ENCODE measurements at regions not wholly inside any gene's neighbourhood (a gene's known extent, or its start where the extent isn't known, plus 50 kb on each side); places are given as distances from the start of the nearest gene placed in this dataset.

DNA sequence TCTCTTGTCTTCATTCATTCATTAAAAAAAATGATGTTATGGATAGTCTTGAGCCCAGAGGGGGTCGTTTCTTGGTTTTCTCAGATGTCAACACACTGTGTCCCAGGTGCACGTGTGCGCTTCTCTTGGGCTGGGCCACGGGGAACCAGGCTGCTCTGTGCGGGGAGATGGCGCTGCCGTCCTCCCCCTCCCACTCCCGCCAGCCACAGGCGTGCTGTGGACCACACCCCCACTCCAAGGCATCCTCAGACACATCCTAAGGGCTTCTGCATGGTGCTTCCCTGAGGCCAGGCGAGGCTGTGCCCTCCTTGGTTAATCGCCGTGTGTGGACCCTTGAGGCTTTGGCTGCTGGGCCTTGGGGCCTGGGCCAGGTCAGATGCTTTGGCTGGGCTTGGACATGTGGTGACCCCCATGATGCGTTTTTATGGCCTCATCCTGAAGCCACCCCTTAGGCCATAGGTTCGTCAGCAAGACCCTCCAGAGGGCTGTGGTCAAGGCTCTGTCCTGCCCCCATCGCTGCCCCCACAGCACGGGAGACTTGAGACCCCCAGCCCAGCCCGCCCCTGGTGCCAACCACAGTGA is 245.7 kb upstream of the CIBAR2 start:
- TF ChIP-seq, protein P1, sequence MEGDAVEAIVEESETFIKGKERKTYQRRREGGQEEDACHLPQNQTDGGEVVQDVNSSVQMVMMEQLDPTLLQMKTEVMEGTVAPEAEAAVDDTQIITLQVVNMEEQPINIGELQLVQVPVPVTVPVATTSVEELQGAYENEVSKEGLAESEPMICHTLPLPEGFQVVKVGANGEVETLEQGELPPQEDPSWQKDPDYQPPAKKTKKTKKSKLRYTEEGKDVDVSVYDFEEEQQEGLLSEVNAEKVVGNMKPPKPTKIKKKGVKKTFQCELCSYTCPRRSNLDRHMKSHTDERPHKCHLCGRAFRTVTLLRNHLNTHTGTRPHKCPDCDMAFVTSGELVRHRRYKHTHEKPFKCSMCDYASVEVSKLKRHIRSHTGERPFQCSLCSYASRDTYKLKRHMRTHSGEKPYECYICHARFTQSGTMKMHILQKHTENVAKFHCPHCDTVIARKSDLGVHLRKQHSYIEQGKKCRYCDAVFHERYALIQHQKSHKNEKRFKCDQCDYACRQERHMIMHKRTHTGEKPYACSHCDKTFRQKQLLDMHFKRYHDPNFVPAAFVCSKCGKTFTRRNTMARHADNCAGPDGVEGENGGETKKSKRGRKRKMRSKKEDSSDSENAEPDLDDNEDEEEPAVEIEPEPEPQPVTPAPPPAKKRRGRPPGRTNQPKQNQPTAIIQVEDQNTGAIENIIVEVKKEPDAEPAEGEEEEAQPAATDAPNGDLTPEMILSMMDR (IDR thresholded peaks at IDR 0.05): no peak
- TF ChIP-seq POLR2A (IDR thresholded peaks at IDR 0.05): no peak
- peaks cover 0 to 4% of the 10 kb centered on the region in 2 donors for H3K4me1 ChIP-seq

DNA sequence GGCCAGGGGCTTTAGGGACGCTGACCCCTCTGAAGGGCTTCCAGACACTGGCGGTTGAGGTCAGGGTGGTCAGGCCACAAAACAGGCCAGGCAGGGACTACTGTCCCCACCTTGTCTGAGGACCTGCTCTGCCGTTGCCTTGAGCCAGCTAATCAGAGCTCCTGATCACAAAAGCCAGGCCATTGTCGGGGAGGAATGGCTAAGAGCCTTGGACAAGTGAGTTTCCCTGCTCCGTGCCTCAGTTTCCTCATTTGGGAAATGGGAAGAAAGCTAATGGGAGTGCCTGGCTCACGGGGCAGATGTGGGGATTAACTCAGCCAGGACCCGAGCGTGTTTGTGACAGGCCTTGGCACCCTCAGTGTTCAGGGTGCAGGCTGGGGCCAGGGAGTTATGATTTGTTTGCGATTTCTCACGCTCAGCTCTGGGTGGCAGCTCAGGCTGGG is 246.5 kb upstream of the CIBAR2 start:
- no peak overlapping the region for H3K4me3 ChIP-seq
- no peaks in the 10 kb centered on the region for H3K36me3 ChIP-seq
- H3K27ac ChIP-seq: no peak overlapping the region
- peaks cover 0 to 4% of the 10 kb centered on the region in 2 donors for H3K4me1 ChIP-seq
- DNase-seq: no peak
- TF ChIP-seq POLR2A (IDR thresholded peaks at IDR 0.05): no peak
- TF ChIP-seq, protein P1 (IDR thresholded peaks at IDR 0.05): no peak
- no peaks in the 10 kb centered on the region for H3K27me3 ChIP-seq
- H3K9me3 ChIP-seq: peaks cover 0 to 1% of the 10 kb centered on the region in 2 donors
- intact Hi-C loops (cut with DNase I; ENCODE audit: low total_unique reads): no loop called here

More for the DNA sequence above, 245.7 kb upstream of the CIBAR2 start:
- Histone ChIP-seq H3K9me3 (no peaks in the 10 kb centered on the region), H3K27me3 (no peaks in the 10 kb centered on the region), H3K36me3 (no peaks in the 10 kb centered on the region), H3K4me3 (no peak overlapping the region), H3K27ac (no peak overlapping the region)
- DNase-seq: no peak
- intact Hi-C loops (cut with DNase I; ENCODE audit: low total_unique reads): no loop called here

DNA sequence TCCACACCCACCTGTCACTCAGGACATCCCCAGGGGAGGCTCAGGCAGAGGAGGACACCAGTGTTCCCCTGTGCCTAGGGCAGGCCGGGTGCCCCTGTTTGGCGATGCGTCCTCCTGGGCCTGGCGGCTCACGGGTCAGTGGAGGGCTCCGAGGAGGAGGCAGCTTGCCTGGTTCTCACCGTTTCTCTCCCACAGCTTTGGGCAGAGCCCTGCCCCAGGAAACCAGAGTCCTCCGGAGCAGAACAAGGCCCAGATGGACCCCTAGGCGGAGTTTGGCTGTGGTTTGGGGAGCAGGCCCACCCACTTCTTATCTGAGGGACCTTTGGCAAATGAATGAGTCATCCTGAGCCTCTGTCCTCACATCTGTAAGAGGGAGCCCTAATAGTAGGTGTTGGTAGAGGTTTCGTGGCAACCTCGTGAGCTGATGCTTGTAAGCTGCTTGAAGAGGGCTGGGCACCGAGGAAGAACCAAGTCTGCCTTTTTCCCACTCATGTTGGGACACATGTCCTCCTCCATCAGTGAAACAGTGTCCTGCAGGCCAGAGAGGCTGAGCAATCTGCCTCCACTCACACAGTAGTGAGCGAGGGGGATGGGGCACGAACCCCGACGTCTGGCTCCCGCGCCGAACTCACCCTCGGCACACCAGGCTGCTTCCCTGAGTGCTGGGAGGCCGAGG is 247.0 kb upstream of the CIBAR2 start:
- TF ChIP-seq, protein P1 (IDR thresholded peaks at IDR 0.05): no peak
- TF ChIP-seq POLR2A (IDR thresholded peaks at IDR 0.05): no peak
- Histone ChIP-seq H3K36me3 (no peaks in the 10 kb centered on the region), H3K27me3 (no peaks in the 10 kb centered on the region), H3K4me3 (no peak overlapping the region), H3K4me1 (peaks cover 0 to 4% of the 10 kb centered on the region in 2 donors), H3K27ac (no peak overlapping the region), H3K9me3 (peaks cover 0 to 7% of the 10 kb centered on the region in 2 donors)
- DNase-seq: no peak
- intact Hi-C loops (cut with DNase I; ENCODE audit: low total_unique reads): no loop called here

DNA sequence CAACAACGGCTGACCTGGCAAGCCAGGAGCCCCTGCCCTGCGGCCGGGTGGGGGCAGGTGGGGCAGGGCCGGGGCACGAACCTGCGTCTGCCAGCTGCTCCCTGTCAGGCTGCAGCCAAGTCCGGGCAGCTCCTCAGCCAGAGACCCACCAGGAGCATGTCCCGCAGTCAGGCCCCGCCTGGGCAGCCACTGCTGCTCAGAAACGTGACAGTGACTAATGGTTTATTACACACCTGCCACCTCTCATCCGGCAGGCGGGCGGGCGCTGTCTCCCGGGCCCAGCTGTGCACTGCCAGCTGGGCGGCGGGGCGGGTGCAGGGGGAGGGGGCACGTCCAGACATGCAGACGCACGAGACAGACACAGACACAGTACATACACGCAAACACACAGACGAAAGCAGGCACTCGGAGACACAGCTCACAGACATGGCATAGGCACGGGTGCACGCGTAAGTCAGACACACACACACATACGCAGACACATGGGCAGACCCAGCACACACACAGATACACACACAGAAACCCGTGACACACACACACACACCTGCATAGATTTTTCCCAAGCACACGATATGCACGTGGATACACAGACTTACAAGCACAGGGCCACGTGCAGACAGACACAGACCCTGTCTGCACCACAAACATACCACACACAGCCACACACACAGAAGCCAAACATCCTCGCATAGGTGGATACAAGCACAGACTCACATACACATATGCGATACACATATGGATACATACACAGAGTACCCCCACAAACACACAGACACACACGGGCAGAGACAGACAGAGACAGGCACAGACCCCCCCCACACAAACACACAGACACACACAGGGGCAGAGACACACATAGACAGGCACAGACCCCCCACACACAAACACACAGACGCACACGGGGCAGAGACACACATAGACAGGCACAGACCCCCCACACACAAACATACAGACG is 248.3 kb upstream of the CIBAR2 start:
- Histone ChIP-seq H3K27me3 (no peaks in the 10 kb centered on the region), H3K9me3 (peaks cover 0 to 7% of the 10 kb centered on the region in 2 donors), H3K27ac (no peak overlapping the region), H3K36me3 (no peaks in the 10 kb centered on the region), H3K4me3 (no peak overlapping the region), H3K4me1 (no peaks in the 10 kb centered on the region)
- intact Hi-C loops (cut with DNase I; ENCODE audit: low total_unique reads): no loop called here
- DNase-seq: no peak
- TF ChIP-seq, protein P1 (IDR thresholded peaks at IDR 0.05): no peak
- no peak for TF ChIP-seq POLR2A (IDR thresholded peaks at IDR 0.05)

All from uterus (tissue), 3 donors.